ENCODE measurements at regions not wholly inside any gene's neighbourhood (a gene's known extent, or its start where the extent isn't known, plus 50 kb on each side); places are given as distances from the start of the nearest gene placed in this dataset.
"Not testable (repeated sequence)": the region's sequence is repeated elsewhere in the genome, so short reads cannot be mapped to it uniquely, and the experiment has no call there.

- no peak for DNase-seq
Measured at GRCh38 chr4:60400593-60400992, 799.5 kb upstream of the ADGRL3 start.

- DNase-seq, result no peak
Measured at GRCh38 chr4:60404027-60404426, 796.1 kb upstream of the ADGRL3 start.

GRCh38 chr4:60422439-60422838 is 777.7 kb upstream of the ADGRL3 start:
- no peak for DNase-seq

- not testable (repeated sequence) for DNase-seq
Measured at GRCh38 chr4:60423573-60424184, 776.4 kb upstream of the ADGRL3 start.

GRCh38 chr4:60432911-60433310 is 767.2 kb upstream of the ADGRL3 start:
- DNase-seq, result no peak

GRCh38 chr4:60443068-60443467 is 757.1 kb upstream of the ADGRL3 start:
- DNase-seq, result no peak

- DNase-seq, result no peak
Measured at GRCh38 chr4:60443796-60444195, 756.3 kb upstream of the ADGRL3 start.

- DNase-seq, result no peak
Measured at GRCh38 chr4:60450054-60450453, 750.1 kb upstream of the ADGRL3 start.

- DNase-seq, result no peak
Measured at GRCh38 chr4:60452266-60452665, 747.9 kb upstream of the ADGRL3 start.

- no peak for DNase-seq
Measured at GRCh38 chr4:60455380-60455779, 744.7 kb upstream of the ADGRL3 start.

GRCh38 chr4:60461551-60461950 is 738.6 kb upstream of the ADGRL3 start:
- no peak for DNase-seq

- DNase-seq, result no peak
Measured at GRCh38 chr4:60463857-60464502, 736.1 kb upstream of the ADGRL3 start.

GRCh38 chr4:60482921-60483351 is 717.2 kb upstream of the ADGRL3 start:
- DNase-seq, result no peak

GRCh38 chr4:60485276-60485675 is 714.9 kb upstream of the ADGRL3 start:
- no peak for DNase-seq

GRCh38 chr4:60487118-60487761 is 712.9 kb upstream of the ADGRL3 start:
- DNase-seq, result not testable (repeated sequence)

- no peak for DNase-seq
Measured at GRCh38 chr4:60500810-60501209, 699.3 kb upstream of the ADGRL3 start.

GRCh38 chr4:60502733-60503132 is 697.4 kb upstream of the ADGRL3 start:
- no peak for DNase-seq

- no peak for DNase-seq
Measured at GRCh38 chr4:60506061-60506460, 694.1 kb upstream of the ADGRL3 start.

GRCh38 chr4:60522265-60522664 is 677.9 kb upstream of the ADGRL3 start:
- no peak for DNase-seq

- no peak for DNase-seq
Measured at GRCh38 chr4:60531776-60532379, 668.2 kb upstream of the ADGRL3 start.

GRCh38 chr4:60544981-60545380 is 655.1 kb upstream of the ADGRL3 start:
- DNase-seq, result no peak

GRCh38 chr4:60562334-60562733 is 637.8 kb upstream of the ADGRL3 start:
- DNase-seq, result peak; percentile 6

- DNase-seq, result no peak
Measured at GRCh38 chr4:60565558-60565957, 634.6 kb upstream of the ADGRL3 start.

- DNase-seq, result no peak
Measured at GRCh38 chr4:60575336-60575735, 624.8 kb upstream of the ADGRL3 start.

Data from DMS153 (cell line).